ENCODE measurements at regions not wholly inside any gene's neighbourhood (a gene's known extent, or its start where the extent isn't known, plus 50 kb on each side); places are given as distances from the start of the nearest gene placed in this dataset.
"Not testable (repeated sequence)": the region's sequence is repeated elsewhere in the genome, so short reads cannot be mapped to it uniquely, and the experiment has no call there.

GRCh38 chr1:217982331-217983050, 302.6 kb upstream of the RRP15 start:
- Mint-ChIP-seq H3K36me3 (ENCODE audit: low read depth) (no peaks in the 10 kb centered on the region), H3K4me3 (no peak overlapping the region), H3K27ac (no peak overlapping the region), H3K9me3 (no peaks in the 10 kb centered on the region), H3K4me1 (no peaks in the 10 kb centered on the region), H3K27me3 (no peaks in the 10 kb centered on the region)
- CTCF ChIA-PET: no interaction called here
- DNase-seq (no peak), ATAC-seq (ENCODE audit: low read depth) (no peak)
- no peak for TF ChIP-seq CTCF (IDR thresholded peaks at IDR 0.05)
- intact Hi-C loops (cut with micrococcal nuclease): no loop called here
- POLR2A ChIA-PET: no interaction called here

- TF ChIP-seq CTCF (IDR thresholded peaks at IDR 0.05): no peak
- Mint-ChIP-seq H3K27ac (no peak overlapping the region), H3K9me3 (no peaks in the 10 kb centered on the region), H3K4me3 (no peak overlapping the region), H3K4me1 (no peaks in the 10 kb centered on the region), H3K36me3 (ENCODE audit: low read depth) (no peaks in the 10 kb centered on the region), H3K27me3 (no peaks in the 10 kb centered on the region)
- DNase-seq: no peak
- intact Hi-C loops (cut with micrococcal nuclease): no loop called here
- ATAC-seq (ENCODE audit: low read depth): no peak
- ChIA-PET POLR2A (no interaction called here), CTCF (no interaction called here)
These were observed 302.1 kb upstream of the RRP15 start for GRCh38 chr1:217983051-217983375.

GRCh38 chr1:217985641-217986040, 299.5 kb upstream of the RRP15 start:
- Mint-ChIP-seq H3K9me3 (no peaks in the 10 kb centered on the region), H3K27me3 (no peaks in the 10 kb centered on the region), H3K27ac (no peak overlapping the region), H3K4me1 (no peaks in the 10 kb centered on the region), H3K36me3 (ENCODE audit: low read depth) (no peaks in the 10 kb centered on the region), H3K4me3 (no peak overlapping the region)
- POLR2A ChIA-PET: no interaction called here
- intact Hi-C loops (cut with micrococcal nuclease): no loop called here
- CTCF ChIA-PET: no interaction called here
- no peak for ATAC-seq (ENCODE audit: low read depth)
- DNase-seq: no peak
- TF ChIP-seq CTCF (IDR thresholded peaks at IDR 0.05): no peak

GRCh38 chr1:217989510-217989909, 295.6 kb upstream of the RRP15 start:
- no peaks in the 10 kb centered on the region for H3K9me3 Mint-ChIP-seq
- intact Hi-C loops (cut with micrococcal nuclease): no loop called here
- TF ChIP-seq CTCF (IDR thresholded peaks at IDR 0.05): no peak
- ATAC-seq (ENCODE audit: low read depth) (no peak), DNase-seq (no peak)
- no peak overlapping the region for H3K27ac Mint-ChIP-seq
- ChIA-PET CTCF (no interaction called here), POLR2A (no interaction called here)
- H3K36me3 Mint-ChIP-seq (ENCODE audit: low read depth): no peaks in the 10 kb centered on the region
- H3K27me3 Mint-ChIP-seq: no peaks in the 10 kb centered on the region
- no peak overlapping the region for H3K4me3 Mint-ChIP-seq
- H3K4me1 Mint-ChIP-seq: no peaks in the 10 kb centered on the region

GRCh38 chr1:217993439-217993838, 291.7 kb upstream of the RRP15 start:
- Mint-ChIP-seq H3K4me1 (no peaks in the 10 kb centered on the region), H3K27ac (no peak overlapping the region), H3K36me3 (ENCODE audit: low read depth) (no peaks in the 10 kb centered on the region), H3K27me3 (no peaks in the 10 kb centered on the region), H3K4me3 (no peak overlapping the region), H3K9me3 (no peaks in the 10 kb centered on the region)
- DNase-seq (no peak), ATAC-seq (ENCODE audit: low read depth) (no peak)
- no peak for TF ChIP-seq CTCF (IDR thresholded peaks at IDR 0.05)
- ChIA-PET CTCF (no interaction called here), POLR2A (no interaction called here)
- intact Hi-C loops (cut with micrococcal nuclease): no loop called here

- CTCF ChIA-PET; H3K27ac Mint-ChIP-seq; H3K36me3 Mint-ChIP-seq (ENCODE audit: low read depth); H3K27me3 Mint-ChIP-seq; H3K9me3 Mint-ChIP-seq; DNase-seq; H3K4me3 Mint-ChIP-seq; POLR2A ChIA-PET; H3K4me1 Mint-ChIP-seq; ATAC-seq (ENCODE audit: low read depth): not testable (repeated sequence)
- intact Hi-C loops (cut with micrococcal nuclease): loop anchor here (5.0 kb wide), 1 partner anchor 49 kb away; no protein-coding TSS in a partner anchor
These were observed 276.8 kb upstream of the RRP15 start for GRCh38 chr1:218008296-218008695.

GRCh38 chr1:218015106-218015505, 270.0 kb upstream of the RRP15 start:
- H3K27ac Mint-ChIP-seq; CTCF ChIA-PET; H3K9me3 Mint-ChIP-seq; POLR2A ChIA-PET; H3K4me3 Mint-ChIP-seq; intact Hi-C loops (cut with micrococcal nuclease); DNase-seq; ATAC-seq (ENCODE audit: low read depth); H3K27me3 Mint-ChIP-seq; H3K4me1 Mint-ChIP-seq; H3K36me3 Mint-ChIP-seq (ENCODE audit: low read depth): not testable (repeated sequence)
